ENCODE measurements at regions not wholly inside any gene's neighbourhood (a gene's known extent, or its start where the extent isn't known, plus 50 kb on each side); places are given as distances from the start of the nearest gene placed in this dataset.

GRCh38 chr5:123286891-123287290 is 136.3 kb downstream of the CEP120 start:
- TF ChIP-seq CTCF (IDR thresholded peaks at IDR 0.05) (no peak), POLR2AphosphoS5 (IDR thresholded peaks at IDR 0.05) (no peak), POLR2A (IDR thresholded peaks at IDR 0.05) (no peak)

Measured in breast epithelium (tissue), 3 donors.